HCT116 (cell line): ENCODE measurements at regions not wholly inside any gene's neighbourhood (a gene's known extent, or its start where the extent isn't known, plus 50 kb on each side); places are given as distances from the start of the nearest gene placed in this dataset.

ENCODE experiments used
- ATAC-seq: fragments of 200-7000 bp; cut with Tn5 transposase; 2 replicates; pipeline ENCODE4 v1.9.1; 2020; ENCODE audit warnings: mild to moderate bottlenecking, moderate library complexity
- BruUV-seq: library from RNA; stranded (reverse); fragments of 400-500 nt; replicated peaks from 2 replicates; lab custom pipeline; 2021; lab: Mats Ljungman, UMichigan
- CTCF ChIA-PET: fragments of 300-600 bp; sonication (Branson Sonifier 250); formaldehyde crosslinking; loops from one replicate; lab custom pipeline; 2021; ENCODE audit warnings: antibody characterized with exemption; lab: Charles Lee
- POLR2A ChIA-PET: fragments of 300-600, 350-600 bp; sonication (Branson Sonifier 250); formaldehyde crosslinking; loops from one replicate; lab custom pipeline; 2021; ENCODE audit warnings: antibody characterized with exemption; lab: Charles Lee
- RAD21 ChIA-PET, 2 experiments: fragments of 300-600 bp; sonication (Branson Sonifier 250); formaldehyde crosslinking; loops; one replicate each; lab custom pipeline; 2023; ENCODE audit warnings: low total read pairs in 2 of 2; ENCODE audit not compliant: uncharacterized antibody in 2 of 2, unreplicated experiment in 2 of 2, low non-redundant PET in 1 of 2; lab: Charles Lee
- DNase-seq: peaks from one replicate; pipeline ENCODE4 v3.0.0-alpha.2; 2010; ENCODE audit warnings: low read depth, low spot score
- H2AFZ ChIP-seq: fragments of 200-600 bp; shearing (Covaris generic), sonication (generic); 2 replicates; pipeline ENCODE4 v1.6.1; 2017; ENCODE audit warnings: low read depth, mixed run types, mixed read lengths, antibody characterized with exemption, low read length; ENCODE audit not compliant: poor library complexity, severe bottlenecking
- H3K27ac ChIP-seq: 2 replicates; pipeline ENCODE4 v1.5.1; 2012; ENCODE audit warnings: low read depth, low read length
- H3K27me3 ChIP-seq: fragments of 200-600 bp; sonication (generic); 2 replicates; pipeline ENCODE4 v1.6.1; 2016; ENCODE audit warnings: mixed run types, low read length, mixed read lengths; ENCODE audit not compliant: insufficient read depth
- H3K36me3 ChIP-seq, 2 experiments: fragments of 200-500 bp in 1 of 2; fragments of 200-600 bp in 1 of 2; sonication (Bioruptor generic) in 1 of 2; sonication (generic) in 1 of 2; 2 replicates each; pipeline versions ENCODE4 v1.5.1 to v1.6.1; 2014 to 2016; ENCODE audit warnings: low read length in 2 of 2, inconsistent platforms in 1 of 2, mixed read lengths in 1 of 2, mixed run types in 1 of 2; ENCODE audit not compliant: insufficient read depth in 2 of 2, control insufficient read depth in 1 of 2
- H3K4me1 ChIP-seq, 2 experiments: fragments of 200-600 bp in 1 of 2; sonication (generic) in 1 of 2; 2 replicates each; pipeline versions ENCODE4 v1.5.1 to v1.6.1; 2012 to 2017; ENCODE audit warnings: low read length in 2 of 2, inconsistent platforms in 1 of 2, mild to moderate bottlenecking in 1 of 2, mixed read lengths in 1 of 2, mixed run types in 1 of 2, moderate library complexity in 1 of 2; ENCODE audit not compliant: insufficient read depth in 2 of 2, control insufficient read depth in 1 of 2
- H3K4me2 ChIP-seq: fragments of 200-600 bp; sonication (generic); 2 replicates; pipeline ENCODE4 v1.6.1; 2017; ENCODE audit warnings: mixed run types, low read length, mixed read lengths
- H3K4me3 ChIP-seq, 2 experiments: fragments of 200-600 bp in 1 of 2; sonication (generic) in 1 of 2; replicated peaks in 1 of 2; 2 replicates each; pipeline ENCODE4 v1.5.1; 2011 to 2016; ENCODE audit warnings: low read length in 2 of 2, control low read depth in 1 of 2, low read depth in 1 of 2, mild to moderate bottlenecking in 1 of 2, mixed read lengths in 1 of 2, mixed run types in 1 of 2
- H3K79me2 ChIP-seq: fragments of 200-600 bp; sonication (generic); 2 replicates; pipeline ENCODE4 v1.6.1; 2017; ENCODE audit warnings: mild to moderate bottlenecking, mixed run types, low read length, moderate library complexity, mixed read lengths; ENCODE audit not compliant: insufficient read depth
- H3K9ac ChIP-seq: fragments of 200-600 bp; sonication (generic); 2 replicates; pipeline ENCODE4 v1.6.1; 2016; ENCODE audit warnings: low read length, mixed read lengths
- H3K9me2 ChIP-seq: fragments of 200-600 bp; sonication (generic), shearing (Covaris generic); 2 replicates; pipeline ENCODE4 v1.6.1; 2017; ENCODE audit warnings: mixed run types, mild to moderate bottlenecking, moderate library complexity; ENCODE audit not compliant: insufficient read depth
- H3K9me3 ChIP-seq, 2 experiments: fragments of 200-500 bp in 1 of 2; fragments of 200-600 bp in 1 of 2; sonication (Bioruptor generic) in 1 of 2; sonication (generic) in 1 of 2; 2 replicates each; pipeline ENCODE4 v1.6.1; 2014 to 2017; ENCODE audit warnings: low read length in 2 of 2, mixed read lengths in 2 of 2, inconsistent platforms in 1 of 2, low read depth in 1 of 2, mild to moderate bottlenecking in 1 of 2, mixed run types in 1 of 2, moderate library complexity in 1 of 2; ENCODE audit not compliant: control insufficient read depth in 1 of 2, insufficient read depth in 1 of 2
- H4K20me1 ChIP-seq: fragments of 200-600 bp; sonication (generic), shearing (Covaris generic); 2 replicates; pipeline ENCODE4 v1.6.1; 2017; ENCODE audit warnings: mixed run types, mild to moderate bottlenecking, moderate library complexity; ENCODE audit not compliant: insufficient read depth
- CBX3 ChIP-seq: IDR thresholded peaks from 2 replicates; pipeline ENCODE4 v1.6.1; 2012; ENCODE audit warnings: low read depth
- CEBPB ChIP-seq: IDR thresholded peaks from 2 replicates; pipeline ENCODE4 v1.6.1; 2012; ENCODE audit warnings: low read depth
- EGR1 ChIP-seq: IDR thresholded peaks from 2 replicates; pipeline ENCODE4 v1.6.1; 2012; ENCODE audit warnings: low read depth
- ELF1 ChIP-seq: IDR thresholded peaks from 2 replicates; pipeline ENCODE4 v1.6.1; 2012; ENCODE audit warnings: low read depth, borderline replicate concordance
- EZH2 ChIP-seq: fragments of 200-600 bp; sonication (generic); IDR thresholded peaks from 2 replicates; pipeline ENCODE4 v1.6.1; 2017; ENCODE audit warnings: antibody characterized with exemption, mixed run types
- EZH2phosphoT487 ChIP-seq: fragments of 200-600 bp; IDR thresholded peaks from 2 replicates; pipeline ENCODE4 v1.6.1; 2018; ENCODE audit warnings: antibody characterized with exemption, borderline replicate concordance
- FOSL1 ChIP-seq: IDR thresholded peaks from 2 replicates; pipeline ENCODE4 v1.6.1; 2012; ENCODE audit warnings: low read depth
- JUND ChIP-seq: IDR thresholded peaks from 2 replicates; pipeline ENCODE4 v1.6.1; 2012
- POLR2A ChIP-seq: IDR thresholded peaks from 2 replicates; pipeline ENCODE4 v1.7.0; 2011; ENCODE audit warnings: borderline replicate concordance; ENCODE audit not compliant: insufficient read depth, insufficient read length; ENCODE audit errors: extremely low read depth
- POLR2AphosphoS5 ChIP-seq: IDR thresholded peaks from 2 replicates; pipeline ENCODE4 v1.6.1; 2011; ENCODE audit warnings: mild to moderate bottlenecking, low read depth, low read length, moderate library complexity
- RAD21 ChIP-seq: IDR thresholded peaks from 2 replicates; pipeline ENCODE4 v1.6.1; 2012; ENCODE audit warnings: low read depth, mild to moderate bottlenecking
- SIN3A ChIP-seq: IDR thresholded peaks from 2 replicates; pipeline ENCODE4 v1.6.1; 2012; ENCODE audit warnings: low read depth
- SP1 ChIP-seq: IDR thresholded peaks from 2 replicates; pipeline ENCODE4 v1.6.1; 2012; ENCODE audit warnings: low read depth
- TCF7L2 ChIP-seq: IDR thresholded peaks from 2 replicates; pipeline ENCODE4 v1.7.0; 2011; ENCODE audit warnings: borderline replicate concordance, inconsistent platforms; ENCODE audit not compliant: insufficient read depth, insufficient read length; ENCODE audit errors: extremely low read depth
- YY1 ChIP-seq: IDR thresholded peaks from 2 replicates; pipeline ENCODE4 v1.6.1; 2011; ENCODE audit warnings: low read length, low read depth, moderate library complexity, mild to moderate bottlenecking; ENCODE audit not compliant: insufficient replicate concordance; ENCODE audit errors: extremely low read depth
- ZFX ChIP-seq: fragments of 450-650 bp; IDR thresholded peaks from 2 replicates; pipeline ENCODE4 v1.6.1; 2017
- ZNF274 ChIP-seq: fragments of 200-500 bp; sonication (Bioruptor generic); IDR thresholded peaks from 2 replicates; pipeline ENCODE4 v1.6.1; 2014; ENCODE audit warnings: mild to moderate bottlenecking, low read depth, low read length, inconsistent platforms
- intact Hi-C: fragments of 100-400 bp; cut with micrococcal nuclease; formaldehyde crosslinking; loops from 2 replicates; pipeline ENCODE4 v1.10.0; 2022
- TF ChIP-seq, protein P1 (sequence below), 3 experiments: fragments of 200-600 bp in 1 of 3; sonication (generic) in 1 of 3; IDR thresholded peaks in 2 of 3; conservative IDR thresholded peaks in 1 of 3; 2 replicates each; pipeline ENCODE4 v1.5.1; 2012 to 2017; ENCODE audit warnings: low read depth in 2 of 3, low read length in 2 of 3, antibody characterized with exemption in 1 of 3, borderline replicate concordance in 1 of 3, control low read depth in 1 of 3, mild to moderate bottlenecking in 1 of 3, mixed read lengths in 1 of 3, mixed run types in 1 of 3, moderate library complexity in 1 of 3; ENCODE audit not compliant: insufficient read depth in 1 of 3
- TF ChIP-seq, protein P2 (sequence below): IDR thresholded peaks from 2 replicates; pipeline ENCODE4 v1.6.1; 2012
- TF ChIP-seq, protein P3 (sequence below): IDR thresholded peaks from 2 replicates; pipeline ENCODE4 v1.6.1; 2012; ENCODE audit warnings: low read depth

DNA sequence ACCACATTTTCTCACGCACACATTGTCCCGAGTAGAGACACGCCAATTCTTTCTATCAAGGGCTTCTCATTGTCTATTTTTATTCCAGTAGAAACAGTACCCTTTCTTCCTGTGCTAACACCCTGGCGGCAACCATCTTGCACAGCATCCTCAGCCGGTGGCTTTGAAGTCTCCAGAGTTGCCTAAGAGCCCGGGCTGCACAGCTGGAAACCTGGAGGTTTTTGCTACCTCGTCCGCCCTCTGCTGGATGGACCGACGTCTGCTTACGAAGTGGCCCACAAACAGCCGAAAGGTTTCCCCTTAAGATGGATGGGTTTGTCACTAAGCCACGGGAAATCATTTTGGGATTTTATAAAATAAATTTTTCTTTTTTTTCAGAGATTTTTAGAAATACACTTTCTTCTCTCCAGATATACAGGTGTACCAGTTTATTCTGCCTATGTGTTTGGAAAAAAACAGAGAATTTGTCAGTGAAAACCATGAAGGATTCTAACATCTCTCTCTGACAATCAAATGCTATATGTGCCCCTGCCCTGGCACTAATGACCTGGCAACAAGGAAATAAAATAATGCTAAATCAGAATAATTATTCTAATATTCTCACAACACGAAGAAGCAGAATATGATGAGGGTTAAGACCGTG, 81.8 kb upstream of the FAM204A start:
- ATAC-seq = peak; percentile 97
- no peak overlapping the region for H3K27ac ChIP-seq
- no peaks in the 10 kb centered on the region for H3K79me2 ChIP-seq
- CTCF ChIA-PET = interaction anchor here (0.6 to 1.9 kb wide), 17 partner anchors 9 to 981 kb away, joined by 3 to 14 read pairs (median 3); no protein-coding TSS in a partner anchor
- DNase-seq = peak; percentile 98
- H3K9me2 ChIP-seq = no peaks in the 10 kb centered on the region
- peaks cover 2 to 5% of the 10 kb centered on the region in 2 experiments; a peak in 3 of 4 replicates for H3K4me1 ChIP-seq
- RAD21 ChIA-PET = no interaction called here
- H3K9ac ChIP-seq = no peak overlapping the region
- peak overlapping the region; percentile 98 for H2AFZ ChIP-seq
- H4K20me1 ChIP-seq = no peaks in the 10 kb centered on the region
- BruUV-seq = no TSS peak
- POLR2A ChIA-PET = interaction anchor here (0.6 kb wide), 1 partner anchor 37 kb away, joined by 3 read pairs; no protein-coding TSS in a partner anchor
- no peaks in the 10 kb centered on the region for H3K36me3 ChIP-seq
- no peaks in the 10 kb centered on the region for H3K9me3 ChIP-seq
- no peak overlapping the region; a peak in 1 of 4 replicates for H3K4me3 ChIP-seq
- H3K4me2 ChIP-seq = peak overlapping the region; percentile 45; the same call in 1 of the 2 replicates
- 0 out of 2 replicates have a peak, but pooled peaks cover 7% of the 10 kb centered on the region for H3K27me3 ChIP-seq
- intact Hi-C loops = loop anchor here (1.0 to 10.0 kb wide), 3 partner anchors 81 to 928 kb away; partner anchors contain the start of gene FAM204A
- TF ChIP-seq EGR1 = no peak
- no peak for TF ChIP-seq SIN3A
- TF ChIP-seq ELF1 = no peak
- no peak for TF ChIP-seq EZH2
- no peak for TF ChIP-seq JUND
- peak; percentile 100 for TF ChIP-seq TCF7L2
- TF ChIP-seq FOSL1 = no peak
- peak; percentile 75 for TF ChIP-seq CBX3
- 0 out of 2 replicates have a peak, but pooled peaks have one; percentile 4 for TF ChIP-seq SP1
- peak; percentile 88 for TF ChIP-seq RAD21
- peak; percentile 98 for TF ChIP-seq CEBPB
- TF ChIP-seq, protein P1, sequence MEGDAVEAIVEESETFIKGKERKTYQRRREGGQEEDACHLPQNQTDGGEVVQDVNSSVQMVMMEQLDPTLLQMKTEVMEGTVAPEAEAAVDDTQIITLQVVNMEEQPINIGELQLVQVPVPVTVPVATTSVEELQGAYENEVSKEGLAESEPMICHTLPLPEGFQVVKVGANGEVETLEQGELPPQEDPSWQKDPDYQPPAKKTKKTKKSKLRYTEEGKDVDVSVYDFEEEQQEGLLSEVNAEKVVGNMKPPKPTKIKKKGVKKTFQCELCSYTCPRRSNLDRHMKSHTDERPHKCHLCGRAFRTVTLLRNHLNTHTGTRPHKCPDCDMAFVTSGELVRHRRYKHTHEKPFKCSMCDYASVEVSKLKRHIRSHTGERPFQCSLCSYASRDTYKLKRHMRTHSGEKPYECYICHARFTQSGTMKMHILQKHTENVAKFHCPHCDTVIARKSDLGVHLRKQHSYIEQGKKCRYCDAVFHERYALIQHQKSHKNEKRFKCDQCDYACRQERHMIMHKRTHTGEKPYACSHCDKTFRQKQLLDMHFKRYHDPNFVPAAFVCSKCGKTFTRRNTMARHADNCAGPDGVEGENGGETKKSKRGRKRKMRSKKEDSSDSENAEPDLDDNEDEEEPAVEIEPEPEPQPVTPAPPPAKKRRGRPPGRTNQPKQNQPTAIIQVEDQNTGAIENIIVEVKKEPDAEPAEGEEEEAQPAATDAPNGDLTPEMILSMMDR (IDR thresholded peaks at IDR 0.05 in 2 of 3, conservative IDR thresholded peaks at IDR 0.05 in 1 of 3; ENCODE audit: borderline replicate concordance in 1 of 3, insufficient read depth in 1 of 3, low read depth in 2 of 3, low read length in 2 of 3) = peak; percentile 89 to 98 (median 89)
- TF ChIP-seq POLR2AphosphoS5 = no peak
- peak; percentile 90 for TF ChIP-seq YY1
- TF ChIP-seq POLR2A = no peak
- TF ChIP-seq, protein P2, sequence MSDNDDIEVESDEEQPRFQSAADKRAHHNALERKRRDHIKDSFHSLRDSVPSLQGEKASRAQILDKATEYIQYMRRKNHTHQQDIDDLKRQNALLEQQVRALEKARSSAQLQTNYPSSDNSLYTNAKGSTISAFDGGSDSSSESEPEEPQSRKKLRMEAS = 0 out of 2 replicates have a peak, but pooled peaks have one; percentile 24
- no peak for TF ChIP-seq ZNF274
- TF ChIP-seq, protein P3, sequence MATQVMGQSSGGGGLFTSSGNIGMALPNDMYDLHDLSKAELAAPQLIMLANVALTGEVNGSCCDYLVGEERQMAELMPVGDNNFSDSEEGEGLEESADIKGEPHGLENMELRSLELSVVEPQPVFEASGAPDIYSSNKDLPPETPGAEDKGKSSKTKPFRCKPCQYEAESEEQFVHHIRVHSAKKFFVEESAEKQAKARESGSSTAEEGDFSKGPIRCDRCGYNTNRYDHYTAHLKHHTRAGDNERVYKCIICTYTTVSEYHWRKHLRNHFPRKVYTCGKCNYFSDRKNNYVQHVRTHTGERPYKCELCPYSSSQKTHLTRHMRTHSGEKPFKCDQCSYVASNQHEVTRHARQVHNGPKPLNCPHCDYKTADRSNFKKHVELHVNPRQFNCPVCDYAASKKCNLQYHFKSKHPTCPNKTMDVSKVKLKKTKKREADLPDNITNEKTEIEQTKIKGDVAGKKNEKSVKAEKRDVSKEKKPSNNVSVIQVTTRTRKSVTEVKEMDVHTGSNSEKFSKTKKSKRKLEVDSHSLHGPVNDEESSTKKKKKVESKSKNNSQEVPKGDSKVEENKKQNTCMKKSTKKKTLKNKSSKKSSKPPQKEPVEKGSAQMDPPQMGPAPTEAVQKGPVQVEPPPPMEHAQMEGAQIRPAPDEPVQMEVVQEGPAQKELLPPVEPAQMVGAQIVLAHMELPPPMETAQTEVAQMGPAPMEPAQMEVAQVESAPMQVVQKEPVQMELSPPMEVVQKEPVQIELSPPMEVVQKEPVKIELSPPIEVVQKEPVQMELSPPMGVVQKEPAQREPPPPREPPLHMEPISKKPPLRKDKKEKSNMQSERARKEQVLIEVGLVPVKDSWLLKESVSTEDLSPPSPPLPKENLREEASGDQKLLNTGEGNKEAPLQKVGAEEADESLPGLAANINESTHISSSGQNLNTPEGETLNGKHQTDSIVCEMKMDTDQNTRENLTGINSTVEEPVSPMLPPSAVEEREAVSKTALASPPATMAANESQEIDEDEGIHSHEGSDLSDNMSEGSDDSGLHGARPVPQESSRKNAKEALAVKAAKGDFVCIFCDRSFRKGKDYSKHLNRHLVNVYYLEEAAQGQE = no peak
- no peak for TF ChIP-seq EZH2phosphoT487
- no peak for TF ChIP-seq ZFX
